ENCODE measurements at regions not wholly inside any gene's neighbourhood (a gene's known extent, or its start where the extent isn't known, plus 50 kb on each side); places are given as distances from the start of the nearest gene placed in this dataset.

- no peaks in the 10 kb centered on the region for H3K4me1 Mint-ChIP-seq
- H3K36me3 Mint-ChIP-seq (ENCODE audit: low read depth) = peaks cover 4% of the 10 kb centered on the region
- no peak overlapping the region for H3K4me3 Mint-ChIP-seq
- DNase-seq (ENCODE audit: low read depth, low spot score) = no peak
- H3K9me3 Mint-ChIP-seq = peaks cover 5% of the 10 kb centered on the region
- H3K27me3 Mint-ChIP-seq (ENCODE audit: low read depth) = peaks cover 4% of the 10 kb centered on the region
- H3K27ac Mint-ChIP-seq (ENCODE audit: unreplicated experiment) = no peak overlapping the region
- TF ChIP-seq, protein P1, sequence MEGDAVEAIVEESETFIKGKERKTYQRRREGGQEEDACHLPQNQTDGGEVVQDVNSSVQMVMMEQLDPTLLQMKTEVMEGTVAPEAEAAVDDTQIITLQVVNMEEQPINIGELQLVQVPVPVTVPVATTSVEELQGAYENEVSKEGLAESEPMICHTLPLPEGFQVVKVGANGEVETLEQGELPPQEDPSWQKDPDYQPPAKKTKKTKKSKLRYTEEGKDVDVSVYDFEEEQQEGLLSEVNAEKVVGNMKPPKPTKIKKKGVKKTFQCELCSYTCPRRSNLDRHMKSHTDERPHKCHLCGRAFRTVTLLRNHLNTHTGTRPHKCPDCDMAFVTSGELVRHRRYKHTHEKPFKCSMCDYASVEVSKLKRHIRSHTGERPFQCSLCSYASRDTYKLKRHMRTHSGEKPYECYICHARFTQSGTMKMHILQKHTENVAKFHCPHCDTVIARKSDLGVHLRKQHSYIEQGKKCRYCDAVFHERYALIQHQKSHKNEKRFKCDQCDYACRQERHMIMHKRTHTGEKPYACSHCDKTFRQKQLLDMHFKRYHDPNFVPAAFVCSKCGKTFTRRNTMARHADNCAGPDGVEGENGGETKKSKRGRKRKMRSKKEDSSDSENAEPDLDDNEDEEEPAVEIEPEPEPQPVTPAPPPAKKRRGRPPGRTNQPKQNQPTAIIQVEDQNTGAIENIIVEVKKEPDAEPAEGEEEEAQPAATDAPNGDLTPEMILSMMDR (conservative IDR thresholded peaks at IDR 0.05) = no peak
These were observed 590.2 kb downstream of the EPHA4 start for GRCh38 chr2:220981926-220982325.

- TF ChIP-seq, protein P1 (conservative IDR thresholded peaks at IDR 0.05) = no peak
- H3K36me3 Mint-ChIP-seq (ENCODE audit: low read depth) = no peaks in the 10 kb centered on the region
These were observed 586.5 kb downstream of the EPHA4 start for GRCh38 chr2:220985561-220985960.

DNA sequence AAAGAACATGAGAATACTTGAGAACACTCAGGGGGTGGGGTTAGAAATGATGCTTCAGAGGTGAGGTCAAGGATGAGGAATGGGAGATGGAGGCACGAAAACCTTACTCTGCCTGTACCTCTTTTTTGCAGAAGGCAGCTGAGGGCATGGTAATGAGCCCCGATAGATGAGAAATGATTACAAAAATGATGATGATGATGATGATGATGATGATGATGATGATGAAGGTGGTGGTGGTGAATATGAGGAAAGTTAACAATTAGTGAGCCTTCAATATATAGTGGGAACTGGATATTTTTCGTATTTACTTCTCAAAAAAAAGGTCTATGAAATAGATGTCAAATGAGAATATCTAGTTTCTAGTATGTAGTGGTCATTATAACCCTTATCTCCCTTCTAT is 584.3 kb downstream of the EPHA4 start:
- Mint-ChIP-seq H3K4me3 (no peak overlapping the region), H3K36me3 (ENCODE audit: low read depth) (no peaks in the 10 kb centered on the region), H3K27me3 (ENCODE audit: low read depth) (peaks cover 4% of the 10 kb centered on the region), H3K4me1 (no peaks in the 10 kb centered on the region), H3K9me3 (peaks cover 5% of the 10 kb centered on the region), H3K27ac (ENCODE audit: unreplicated experiment) (no peak overlapping the region)
- DNase-seq (ENCODE audit: low read depth, low spot score) = no peak
- TF ChIP-seq, protein P1 (conservative IDR thresholded peaks at IDR 0.05) = no peak

More at GRCh38 chr2:220985561-220985960, 586.5 kb downstream of the EPHA4 start:
- no peaks in the 10 kb centered on the region for H3K4me1 Mint-ChIP-seq
- no peak overlapping the region for H3K27ac Mint-ChIP-seq (ENCODE audit: unreplicated experiment)
- H3K4me3 Mint-ChIP-seq = no peak overlapping the region
- no peak for DNase-seq (ENCODE audit: low read depth, low spot score)
- H3K9me3 Mint-ChIP-seq = peaks cover 5% of the 10 kb centered on the region
- peaks cover 4% of the 10 kb centered on the region for H3K27me3 Mint-ChIP-seq (ENCODE audit: low read depth)

GRCh38 chr2:220991972-220992371 is 580.1 kb downstream of the EPHA4 start:
- H3K4me1 Mint-ChIP-seq = peaks cover 8% of the 10 kb centered on the region
- no peak for DNase-seq (ENCODE audit: low read depth, low spot score)
- H3K27me3 Mint-ChIP-seq (ENCODE audit: low read depth) = no peaks in the 10 kb centered on the region
- H3K9me3 Mint-ChIP-seq = peaks cover 5% of the 10 kb centered on the region
- no peaks in the 10 kb centered on the region for H3K36me3 Mint-ChIP-seq (ENCODE audit: low read depth)
- H3K27ac Mint-ChIP-seq (ENCODE audit: unreplicated experiment) = no peak overlapping the region
- TF ChIP-seq, protein P1 (conservative IDR thresholded peaks at IDR 0.05) = no peak
- no peak overlapping the region for H3K4me3 Mint-ChIP-seq

DNA sequence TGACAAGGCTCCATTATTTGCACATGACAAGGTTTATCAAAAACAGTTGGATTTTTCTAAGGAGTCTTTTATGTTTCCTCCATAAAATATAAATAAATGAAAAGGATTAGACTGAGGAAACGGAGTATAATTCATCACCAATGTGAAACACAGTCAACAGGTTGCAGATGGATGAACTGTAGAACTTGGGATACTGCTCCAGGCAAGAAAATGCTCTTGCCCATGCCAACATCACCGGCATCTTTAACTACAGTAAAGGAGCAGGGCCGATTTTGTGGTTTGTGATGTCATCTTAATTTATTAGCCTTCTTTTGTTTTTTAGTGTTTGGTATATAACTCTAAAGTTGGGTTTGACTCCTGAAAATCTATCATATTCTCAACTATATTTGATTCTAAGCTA is 577.3 kb downstream of the EPHA4 start:
- H3K27me3 Mint-ChIP-seq (ENCODE audit: low read depth) = no peaks in the 10 kb centered on the region
- H3K27ac Mint-ChIP-seq (ENCODE audit: unreplicated experiment) = no peak overlapping the region
- DNase-seq (ENCODE audit: low read depth, low spot score) = no peak
- TF ChIP-seq, protein P1 (conservative IDR thresholded peaks at IDR 0.05) = no peak
- H3K36me3 Mint-ChIP-seq (ENCODE audit: low read depth) = no peaks in the 10 kb centered on the region
- H3K9me3 Mint-ChIP-seq = no peaks in the 10 kb centered on the region
- no peak overlapping the region for H3K4me3 Mint-ChIP-seq
- H3K4me1 Mint-ChIP-seq = peaks cover 12% of the 10 kb centered on the region

GRCh38 chr2:220995581-220995980 is 576.5 kb downstream of the EPHA4 start:
- TF ChIP-seq, protein P1 (conservative IDR thresholded peaks at IDR 0.05) = no peak
- H3K36me3 Mint-ChIP-seq (ENCODE audit: low read depth) = no peaks in the 10 kb centered on the region
- H3K27me3 Mint-ChIP-seq (ENCODE audit: low read depth) = no peaks in the 10 kb centered on the region
- no peaks in the 10 kb centered on the region for H3K9me3 Mint-ChIP-seq
- no peak overlapping the region for H3K4me3 Mint-ChIP-seq
- no peak for DNase-seq (ENCODE audit: low read depth, low spot score)
- H3K27ac Mint-ChIP-seq (ENCODE audit: unreplicated experiment) = no peak overlapping the region
- H3K4me1 Mint-ChIP-seq = peaks cover 12% of the 10 kb centered on the region
